HG02571 (cell line): ENCODE measurements at regions not wholly inside any gene's neighbourhood (a gene's known extent, or its start where the extent isn't known, plus 50 kb on each side); places are given as distances from the start of the nearest gene placed in this dataset.
"Not testable (repeated sequence)": the region's sequence is repeated elsewhere in the genome, so short reads cannot be mapped to it uniquely, and the experiment has no call there.

ENCODE experiments used
- ATAC-seq: cut with Tn5 transposase; IDR thresholded peaks from one replicate; pipeline ENCODE4 v1.9.1; 2021; ENCODE audit warnings: mild to moderate bottlenecking, moderate library complexity; ENCODE audit not compliant: unreplicated experiment

DNA sequence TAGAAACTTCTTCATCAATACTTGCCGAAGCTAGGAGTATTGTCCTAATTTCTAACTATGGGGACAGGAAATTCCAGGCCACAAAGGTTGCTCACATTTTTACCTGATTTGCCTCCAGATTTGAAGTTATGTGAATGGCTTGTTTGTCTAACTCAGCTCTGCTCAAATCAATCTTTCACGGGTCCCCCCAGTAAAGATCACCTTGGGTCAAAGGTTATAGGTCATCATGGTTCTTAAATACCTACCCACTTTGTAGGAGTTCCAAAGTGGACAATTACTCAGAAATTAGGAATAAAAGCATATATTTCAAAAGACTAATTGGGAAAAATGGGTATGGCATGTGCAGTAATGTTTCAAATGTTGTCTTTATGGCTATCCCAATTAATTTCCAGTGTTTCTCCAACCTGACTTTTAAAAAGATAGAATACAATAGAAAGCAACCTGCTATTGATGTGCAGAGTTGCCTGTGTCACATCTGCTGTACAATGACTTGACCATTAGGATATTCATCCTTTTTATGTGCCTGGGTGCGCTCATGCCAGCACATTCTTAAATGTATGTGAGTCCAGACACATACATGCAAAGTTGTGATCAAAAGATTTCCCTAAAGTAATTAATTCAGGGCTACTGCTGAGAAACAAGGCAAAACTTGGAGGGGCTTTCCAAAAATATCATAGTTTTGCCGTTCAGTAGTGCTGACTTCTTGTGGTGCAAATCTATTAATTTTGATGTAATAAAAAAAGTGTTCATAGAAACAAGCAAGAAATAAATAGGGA, 126.1 kb downstream of the MYCN start:
- no peak for ATAC-seq

DNA sequence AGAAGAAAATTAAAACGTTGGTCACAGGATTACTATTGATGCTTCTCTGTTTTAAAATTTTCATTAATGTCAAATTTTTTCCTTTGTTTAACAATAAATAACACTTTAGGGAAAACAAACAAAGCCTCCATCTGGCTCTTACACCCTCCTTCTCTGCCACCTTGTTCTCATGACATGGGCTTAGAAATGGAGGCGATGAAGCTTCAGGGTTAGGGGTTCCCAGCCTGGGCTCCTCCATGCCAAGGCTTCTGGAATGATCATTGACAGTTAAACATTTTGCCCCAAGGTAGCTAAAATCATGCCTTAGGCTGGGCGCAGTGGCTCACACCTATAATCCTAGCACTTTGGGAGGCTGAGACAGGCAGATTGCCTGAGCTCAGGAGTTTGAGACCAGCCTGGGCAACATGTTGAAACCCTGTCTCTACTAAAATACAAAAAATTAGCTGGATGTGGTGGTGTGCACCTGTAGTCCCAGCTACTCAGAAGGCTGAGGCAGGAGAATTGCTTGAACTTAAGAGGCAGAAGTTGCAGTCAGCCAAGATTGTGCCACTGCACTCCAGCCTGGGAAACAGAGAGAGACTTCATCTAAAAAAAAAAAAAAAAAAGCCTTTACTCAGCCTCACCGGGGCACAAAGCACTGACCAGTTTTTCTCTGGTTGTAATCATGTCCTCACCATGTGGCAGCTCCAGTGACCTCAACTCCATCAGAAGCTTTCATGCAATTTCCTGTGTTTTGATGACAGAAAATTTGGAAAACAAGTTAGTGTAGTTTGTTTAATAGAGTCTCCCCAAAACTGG, 125.1 kb downstream of the MYCN start:
- ATAC-seq: not testable (repeated sequence)

- ATAC-seq: no peak
Observed at GRCh38 chr2:16064745-16065144, 124.4 kb downstream of the MYCN start.

GRCh38 chr2:16063955-16064633, 123.7 kb downstream of the MYCN start:
- ATAC-seq: no peak

DNA sequence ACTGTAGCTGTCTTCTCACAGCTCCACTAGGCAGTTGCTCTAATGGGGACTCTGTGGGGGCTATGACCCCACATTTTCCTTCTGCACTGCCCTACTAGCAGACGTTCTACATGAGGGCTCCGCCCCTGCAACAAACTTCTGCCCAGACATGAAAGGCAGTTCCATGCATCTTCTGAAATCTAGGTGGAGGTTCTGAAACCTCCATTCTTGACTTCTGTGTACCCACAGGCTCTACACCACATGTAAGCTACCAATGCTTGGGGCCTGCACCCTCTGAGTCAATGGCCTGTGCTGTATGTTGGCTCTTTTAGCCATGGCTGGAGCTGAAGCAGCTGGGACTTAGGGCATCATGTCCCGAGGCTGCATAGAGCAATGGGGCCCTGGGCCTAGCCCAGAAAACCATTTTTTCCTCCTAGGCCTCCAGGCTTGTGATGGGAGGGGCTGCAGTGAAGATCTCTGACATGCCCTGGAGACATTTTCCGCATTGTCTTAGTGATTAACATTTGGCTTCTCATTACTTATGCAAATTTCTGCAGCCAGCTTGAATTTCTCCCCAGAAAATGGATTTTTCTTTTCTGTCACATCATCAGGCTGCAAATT, 123.0 kb downstream of the MYCN start:
- no peak for ATAC-seq

DNA sequence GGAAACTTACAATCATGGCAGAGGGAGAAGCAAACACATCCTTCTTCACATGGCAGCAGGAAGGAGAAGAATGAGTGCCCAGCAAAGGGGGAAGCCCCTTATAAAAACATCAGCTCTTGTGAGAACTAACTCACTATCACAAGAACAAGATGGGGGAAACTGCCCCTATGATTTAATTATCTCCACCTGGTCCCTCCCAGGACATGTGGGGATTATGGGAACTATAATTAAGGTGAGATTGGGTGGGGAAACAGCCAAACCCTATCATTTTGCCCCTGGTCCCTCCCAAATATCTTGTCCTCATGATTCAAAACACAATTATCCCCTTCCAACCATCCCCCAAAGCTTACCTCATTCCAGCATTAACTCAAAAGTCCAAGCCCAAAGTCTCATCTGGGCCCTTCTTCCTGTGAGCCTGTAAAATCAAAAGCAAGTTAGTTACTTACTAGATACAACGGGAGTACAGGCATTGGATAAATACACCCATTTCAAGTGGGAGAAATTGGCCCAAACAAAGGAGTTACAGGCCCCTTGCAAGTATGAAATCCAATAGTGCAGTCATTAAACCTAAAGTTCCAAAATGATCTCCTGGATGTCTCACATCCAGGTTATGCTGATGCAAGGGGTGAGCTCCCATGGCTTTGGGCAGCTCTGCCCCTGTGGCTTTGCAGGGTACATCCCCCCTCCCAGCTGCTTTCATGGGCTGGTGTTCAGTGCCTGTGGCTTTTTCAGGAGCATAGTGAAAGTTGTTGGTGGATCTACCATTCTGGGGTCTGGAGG, 122.3 kb downstream of the MYCN start:
- no peak for ATAC-seq

GRCh38 chr2:16061441-16062217, 121.3 kb downstream of the MYCN start:
- no peak for ATAC-seq

- ATAC-seq: no peak
Observed at GRCh38 chr2:16060936-16061338, 120.6 kb downstream of the MYCN start.

DNA sequence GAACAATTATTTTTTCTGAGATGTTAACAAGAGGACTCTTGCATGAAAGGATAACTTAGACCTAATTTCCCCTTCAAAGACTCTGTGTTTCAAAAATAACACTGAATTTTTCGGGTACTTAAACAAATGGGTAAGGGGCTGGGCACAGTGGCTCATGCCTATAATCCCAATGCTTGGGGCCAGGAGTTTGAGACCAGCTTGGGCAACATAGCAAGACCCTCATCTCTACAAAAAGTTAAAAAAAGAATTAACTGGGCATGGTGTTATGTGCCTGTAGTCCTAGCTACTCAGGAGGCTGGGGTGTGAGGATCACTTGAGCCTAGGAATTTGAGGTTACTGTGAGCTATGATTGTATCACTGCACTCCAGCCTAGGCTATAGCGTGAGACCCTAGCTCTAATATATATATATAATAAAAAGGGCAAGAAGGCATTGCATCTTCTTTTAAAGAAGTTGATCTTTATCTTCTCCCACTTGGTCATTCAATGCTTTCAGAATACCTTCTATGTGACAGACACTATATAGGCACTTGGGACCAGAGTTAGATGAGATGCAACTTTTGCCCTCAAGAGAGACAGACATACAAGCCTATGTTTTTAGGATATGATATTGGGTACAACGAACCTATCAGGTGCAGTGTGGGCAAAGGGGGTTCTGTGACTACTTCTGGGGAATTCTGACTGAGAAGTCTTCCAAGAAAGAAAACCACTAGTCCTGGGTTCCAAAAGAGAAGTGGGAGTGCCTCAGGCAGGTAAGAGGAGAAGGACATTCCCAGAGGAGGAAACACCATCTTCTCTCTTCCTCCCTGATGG, 120.0 kb downstream of the MYCN start:
- no peak for ATAC-seq

- no peak for ATAC-seq
Observed at GRCh38 chr2:16059393-16060016, 119.2 kb downstream of the MYCN start.

- no peak for ATAC-seq
Observed at GRCh38 chr2:16058747-16059358, 118.5 kb downstream of the MYCN start.

- no peak for ATAC-seq
Observed at GRCh38 chr2:16058256-16058655, 117.9 kb downstream of the MYCN start.

- ATAC-seq: no peak
Observed at GRCh38 chr2:16057661-16058060, 117.3 kb downstream of the MYCN start.

DNA sequence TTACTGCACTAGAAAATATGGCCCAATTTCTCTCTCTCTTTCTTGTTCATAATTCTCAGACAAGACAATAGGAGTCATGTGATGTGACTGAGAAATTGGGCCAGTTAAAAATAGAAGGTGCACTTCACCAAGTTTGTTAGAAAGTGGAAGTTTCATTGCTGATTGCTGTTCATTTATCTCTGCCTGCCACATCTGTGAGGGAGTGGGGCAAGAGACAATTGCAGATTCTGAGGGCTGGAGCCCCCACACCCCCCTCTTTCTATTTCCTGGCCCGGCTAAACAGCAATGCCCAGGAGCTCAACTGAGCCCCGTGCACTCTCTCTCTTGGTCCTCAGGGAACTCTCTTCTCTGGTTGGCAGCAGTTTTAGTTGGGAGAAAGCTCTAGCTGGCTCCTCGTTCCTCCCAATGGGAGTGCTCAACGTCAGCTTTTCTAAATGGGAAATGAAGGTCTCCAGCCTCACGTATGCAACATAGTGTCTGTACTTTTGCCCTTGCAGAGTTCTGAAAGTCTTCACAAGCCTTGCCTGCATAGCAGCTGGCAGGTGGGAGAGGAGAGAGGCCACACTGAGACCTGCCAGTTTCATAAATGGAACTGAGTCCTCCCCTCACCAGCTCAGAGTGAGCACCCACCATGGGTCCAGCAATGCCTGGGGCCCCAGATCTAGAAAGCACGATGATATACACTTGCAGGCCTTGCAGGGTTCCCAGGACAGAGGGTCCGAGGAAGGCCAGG, 115.7 kb downstream of the MYCN start:
- ATAC-seq: peak; percentile 84

DNA sequence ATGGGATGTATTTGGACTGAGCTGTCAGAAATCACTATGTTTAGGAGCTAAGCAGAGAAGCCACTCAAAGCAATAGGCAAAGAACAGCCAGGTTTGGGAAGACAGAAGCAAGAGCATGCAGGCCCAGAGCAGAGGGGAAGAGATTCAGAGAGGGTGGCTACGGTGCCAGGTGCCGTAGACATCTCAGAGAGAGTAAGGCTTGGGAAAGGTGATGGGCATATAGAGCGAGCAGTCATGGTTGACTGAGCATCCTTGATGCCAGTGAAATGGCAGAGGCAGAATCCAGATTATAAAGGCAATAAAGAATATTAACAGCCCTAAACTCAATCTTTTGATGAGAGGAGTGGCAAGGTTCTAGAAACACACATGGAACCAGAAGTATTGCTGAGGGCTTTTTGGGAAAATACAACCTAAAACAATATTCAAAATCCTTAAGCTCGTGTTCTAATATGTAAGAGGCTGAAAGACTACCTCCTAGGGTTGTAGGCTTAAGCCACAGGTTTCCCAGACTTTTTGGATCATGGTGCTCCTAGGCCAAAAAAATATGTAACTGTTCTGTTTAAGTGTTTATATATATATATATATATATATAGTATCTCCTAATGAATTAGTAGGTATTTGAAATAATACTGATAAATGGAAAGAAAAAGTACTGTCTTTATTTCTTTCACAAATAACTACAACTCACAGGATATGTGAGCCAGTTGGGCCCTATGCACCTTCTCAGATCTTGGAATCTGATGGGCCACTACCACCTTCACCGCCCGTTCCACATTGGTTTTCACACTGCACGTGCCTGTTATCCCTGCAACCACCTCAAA, 113.3 kb downstream of the MYCN start:
- no peak for ATAC-seq

GRCh38 chr2:16052571-16053052, 112.3 kb downstream of the MYCN start:
- ATAC-seq: not testable (repeated sequence)
